ENCODE measurements at regions not wholly inside any gene's neighbourhood (a gene's known extent, or its start where the extent isn't known, plus 50 kb on each side); places are given as distances from the start of the nearest gene placed in this dataset.

DNA sequence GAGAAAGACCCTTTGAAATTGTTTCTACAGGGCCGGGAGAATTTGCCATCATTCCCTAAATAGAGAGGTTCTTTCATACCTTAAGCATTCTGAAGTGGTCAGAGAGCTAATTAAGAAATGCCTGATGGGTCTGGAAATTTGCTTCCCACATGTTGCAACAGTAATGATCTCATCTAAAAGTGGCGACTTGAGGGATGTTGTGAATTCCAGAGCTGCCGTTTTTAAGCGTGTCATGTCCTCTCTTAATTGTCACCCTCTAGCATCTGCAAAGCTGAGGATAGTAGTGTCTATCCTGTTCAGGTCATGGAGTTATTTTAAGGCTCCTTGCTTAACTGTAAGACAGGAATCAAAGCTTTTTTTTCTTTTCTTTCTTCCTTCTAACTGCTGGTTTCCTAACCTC lies 60.4 kb downstream of the FOS start:
- H3K27ac Mint-ChIP-seq = no peak overlapping the region; a peak in 1 of 7 replicates
- H3K23me2 ChIP-seq (ENCODE audit: insufficient read length, low read depth, low read length, poor library complexity, severe bottlenecking) = no peaks in the 10 kb centered on the region
- H2BK120ac ChIP-seq (ENCODE audit: low read depth, low read length, poor library complexity, severe bottlenecking) = no peak overlapping the region
- no peak overlapping the region for H2BK12ac ChIP-seq (ENCODE audit: insufficient read length, low read depth, low read length)
- no peak overlapping the region for H3K18ac ChIP-seq (ENCODE audit: insufficient read length, low read depth, low read length)
- H3K27me3 ChIP-seq (ENCODE audit: insufficient read depth, low read length) = no peaks in the 10 kb centered on the region
- no peak overlapping the region for H3K14ac ChIP-seq (ENCODE audit: insufficient read depth, low read length)
- no peak overlapping the region for H4K5ac ChIP-seq (ENCODE audit: insufficient read length, low read depth, low read length)
- no peak overlapping the region for H2BK5ac ChIP-seq (ENCODE audit: insufficient read length, low read length)
- DNase-seq = no peak
- no peaks in the 10 kb centered on the region for H4K20me1 ChIP-seq (ENCODE audit: control insufficient read depth, insufficient read depth, insufficient read length)
- H3K79me2 ChIP-seq (ENCODE audit: insufficient read depth, low read length) = no peaks in the 10 kb centered on the region
- no peak overlapping the region for H3K4me3 Mint-ChIP-seq
- H3K36me3 Mint-ChIP-seq (ENCODE audit: insufficient read depth in 1 of 3, low read depth in 3 of 3) = peaks cover 1 to 4% (median 2%) of the 10 kb centered on the region in 3 experiments; a peak in 3 of 7 replicates
- H3K4me1 Mint-ChIP-seq = peaks cover 10 to 12% of the 10 kb centered on the region in 2 experiments
- H3K9me3 ChIP-seq (ENCODE audit: control insufficient read depth, low read depth, low read length) = no peaks in the 10 kb centered on the region
- H4K91ac ChIP-seq (ENCODE audit: insufficient read length, low read depth, low read length) = no peak overlapping the region
- H3K27me3 Mint-ChIP-seq (ENCODE audit: low read depth) = peaks cover 4% of the 10 kb centered on the region
- H3K79me1 ChIP-seq (ENCODE audit: insufficient read depth, low read depth, low read length, poor library complexity, severe bottlenecking) = no peaks in the 10 kb centered on the region
- H3T11ph ChIP-seq (ENCODE audit: low read length) = no peak overlapping the region
- no peak overlapping the region for H3K4ac ChIP-seq (ENCODE audit: low read depth, low read length)
- H3K23ac ChIP-seq (ENCODE audit: insufficient read length, low read depth, low read length) = no peak overlapping the region
- no peak overlapping the region for H2AK5ac ChIP-seq (ENCODE audit: insufficient read length, low read length)
- no peak overlapping the region for H3K9ac ChIP-seq (ENCODE audit: extremely low read depth, insufficient read length, low read length)
- H3K56ac ChIP-seq (ENCODE audit: insufficient read length, low read depth, low read length) = no peak overlapping the region
- TF ChIP-seq CTCF (conservative IDR thresholded peaks at IDR 0.05) = no peak
- H3K27ac ChIP-seq (ENCODE audit: insufficient read length, low read depth, low read length) = no peak overlapping the region
- H3K4me2 ChIP-seq (ENCODE audit: insufficient read depth, insufficient read length, low read length) = no peak overlapping the region
- WGBS (ENCODE audit: extremely low coverage, insufficient read length, low lambda C conversion rate) = no CpG with 5 or more reads among the region's 4 CpGs
- no peaks in the 10 kb centered on the region for H3K4me1 ChIP-seq (ENCODE audit: insufficient read depth, low read length)
- H2BK15ac ChIP-seq (ENCODE audit: low read depth, low read length) = no peak overlapping the region
- no peak overlapping the region for H2BK20ac ChIP-seq (ENCODE audit: low read depth, low read length, poor library complexity, severe bottlenecking)
- H3K9me3 Mint-ChIP-seq = peaks cover 15 to 16% of the 10 kb centered on the region in 2 experiments
- no peak overlapping the region for H4K8ac ChIP-seq (replicated peaks; ENCODE audit: insufficient read length, low read depth, low read length)
- no peak overlapping the region for H2AFZ ChIP-seq (ENCODE audit: low read length)

Data from H9 (cell line).